ENCODE measurements at regions not wholly inside any gene's neighbourhood (a gene's known extent, or its start where the extent isn't known, plus 50 kb on each side); places are given as distances from the start of the nearest gene placed in this dataset.

GRCh38 chr12:24595652-24596235 lies 353.2 kb downstream of the BCAT1 start:
- TF ChIP-seq, protein P1, sequence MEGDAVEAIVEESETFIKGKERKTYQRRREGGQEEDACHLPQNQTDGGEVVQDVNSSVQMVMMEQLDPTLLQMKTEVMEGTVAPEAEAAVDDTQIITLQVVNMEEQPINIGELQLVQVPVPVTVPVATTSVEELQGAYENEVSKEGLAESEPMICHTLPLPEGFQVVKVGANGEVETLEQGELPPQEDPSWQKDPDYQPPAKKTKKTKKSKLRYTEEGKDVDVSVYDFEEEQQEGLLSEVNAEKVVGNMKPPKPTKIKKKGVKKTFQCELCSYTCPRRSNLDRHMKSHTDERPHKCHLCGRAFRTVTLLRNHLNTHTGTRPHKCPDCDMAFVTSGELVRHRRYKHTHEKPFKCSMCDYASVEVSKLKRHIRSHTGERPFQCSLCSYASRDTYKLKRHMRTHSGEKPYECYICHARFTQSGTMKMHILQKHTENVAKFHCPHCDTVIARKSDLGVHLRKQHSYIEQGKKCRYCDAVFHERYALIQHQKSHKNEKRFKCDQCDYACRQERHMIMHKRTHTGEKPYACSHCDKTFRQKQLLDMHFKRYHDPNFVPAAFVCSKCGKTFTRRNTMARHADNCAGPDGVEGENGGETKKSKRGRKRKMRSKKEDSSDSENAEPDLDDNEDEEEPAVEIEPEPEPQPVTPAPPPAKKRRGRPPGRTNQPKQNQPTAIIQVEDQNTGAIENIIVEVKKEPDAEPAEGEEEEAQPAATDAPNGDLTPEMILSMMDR (IDR thresholded peaks at IDR 0.05), result peak; percentile 63
- TF ChIP-seq TCF7L2 (IDR thresholded peaks at IDR 0.05; ENCODE audit: low read depth, low read length), result no peak
- TF ChIP-seq POLR2AphosphoS5 (IDR thresholded peaks at IDR 0.05; ENCODE audit: low read depth, low read length), result no peak
- TF ChIP-seq, protein P2, sequence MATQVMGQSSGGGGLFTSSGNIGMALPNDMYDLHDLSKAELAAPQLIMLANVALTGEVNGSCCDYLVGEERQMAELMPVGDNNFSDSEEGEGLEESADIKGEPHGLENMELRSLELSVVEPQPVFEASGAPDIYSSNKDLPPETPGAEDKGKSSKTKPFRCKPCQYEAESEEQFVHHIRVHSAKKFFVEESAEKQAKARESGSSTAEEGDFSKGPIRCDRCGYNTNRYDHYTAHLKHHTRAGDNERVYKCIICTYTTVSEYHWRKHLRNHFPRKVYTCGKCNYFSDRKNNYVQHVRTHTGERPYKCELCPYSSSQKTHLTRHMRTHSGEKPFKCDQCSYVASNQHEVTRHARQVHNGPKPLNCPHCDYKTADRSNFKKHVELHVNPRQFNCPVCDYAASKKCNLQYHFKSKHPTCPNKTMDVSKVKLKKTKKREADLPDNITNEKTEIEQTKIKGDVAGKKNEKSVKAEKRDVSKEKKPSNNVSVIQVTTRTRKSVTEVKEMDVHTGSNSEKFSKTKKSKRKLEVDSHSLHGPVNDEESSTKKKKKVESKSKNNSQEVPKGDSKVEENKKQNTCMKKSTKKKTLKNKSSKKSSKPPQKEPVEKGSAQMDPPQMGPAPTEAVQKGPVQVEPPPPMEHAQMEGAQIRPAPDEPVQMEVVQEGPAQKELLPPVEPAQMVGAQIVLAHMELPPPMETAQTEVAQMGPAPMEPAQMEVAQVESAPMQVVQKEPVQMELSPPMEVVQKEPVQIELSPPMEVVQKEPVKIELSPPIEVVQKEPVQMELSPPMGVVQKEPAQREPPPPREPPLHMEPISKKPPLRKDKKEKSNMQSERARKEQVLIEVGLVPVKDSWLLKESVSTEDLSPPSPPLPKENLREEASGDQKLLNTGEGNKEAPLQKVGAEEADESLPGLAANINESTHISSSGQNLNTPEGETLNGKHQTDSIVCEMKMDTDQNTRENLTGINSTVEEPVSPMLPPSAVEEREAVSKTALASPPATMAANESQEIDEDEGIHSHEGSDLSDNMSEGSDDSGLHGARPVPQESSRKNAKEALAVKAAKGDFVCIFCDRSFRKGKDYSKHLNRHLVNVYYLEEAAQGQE (IDR thresholded peaks at IDR 0.05; ENCODE audit: insufficient read depth in 1 of 2, low read depth in 2 of 2, low read length in 1 of 2), result no peak
- TF ChIP-seq SIN3A (IDR thresholded peaks at IDR 0.05; ENCODE audit: borderline replicate concordance, insufficient read depth, low read depth, low read length), result no peak

Measured in Panc1 (cell line).